HL-60 (cell line): ENCODE measurements at regions not wholly inside any gene's neighbourhood (a gene's known extent, or its start where the extent isn't known, plus 50 kb on each side); places are given as distances from the start of the nearest gene placed in this dataset.
"Not testable (repeated sequence)": the region's sequence is repeated elsewhere in the genome, so short reads cannot be mapped to it uniquely, and the experiment has no call there.

Experiments
- GABPA ChIP-seq: IDR thresholded peaks from 2 replicates; pipeline ENCODE4 v1.6.1; 2012; ENCODE audit warnings: low read depth
- POLR2AphosphoS5 ChIP-seq: IDR thresholded peaks from 2 replicates; pipeline ENCODE4 v1.6.1; 2012; ENCODE audit warnings: low read depth
- REST ChIP-seq: IDR thresholded peaks from 2 replicates; pipeline ENCODE4 v1.6.1; 2012; ENCODE audit warnings: low read depth; ENCODE audit not compliant: insufficient replicate concordance
- TF ChIP-seq, protein P1 (sequence below): IDR thresholded peaks from one replicate; pipeline ENCODE4 v1.5.1; 2011; ENCODE audit warnings: low read length, control low read depth, inconsistent platforms; ENCODE audit not compliant: insufficient read depth

GRCh38 chr17:73919033-73919432, 274.8 kb upstream of the SDK2 start:
- not testable (repeated sequence) for TF ChIP-seq REST, POLR2AphosphoS5, GABPA
- TF ChIP-seq, protein P1, sequence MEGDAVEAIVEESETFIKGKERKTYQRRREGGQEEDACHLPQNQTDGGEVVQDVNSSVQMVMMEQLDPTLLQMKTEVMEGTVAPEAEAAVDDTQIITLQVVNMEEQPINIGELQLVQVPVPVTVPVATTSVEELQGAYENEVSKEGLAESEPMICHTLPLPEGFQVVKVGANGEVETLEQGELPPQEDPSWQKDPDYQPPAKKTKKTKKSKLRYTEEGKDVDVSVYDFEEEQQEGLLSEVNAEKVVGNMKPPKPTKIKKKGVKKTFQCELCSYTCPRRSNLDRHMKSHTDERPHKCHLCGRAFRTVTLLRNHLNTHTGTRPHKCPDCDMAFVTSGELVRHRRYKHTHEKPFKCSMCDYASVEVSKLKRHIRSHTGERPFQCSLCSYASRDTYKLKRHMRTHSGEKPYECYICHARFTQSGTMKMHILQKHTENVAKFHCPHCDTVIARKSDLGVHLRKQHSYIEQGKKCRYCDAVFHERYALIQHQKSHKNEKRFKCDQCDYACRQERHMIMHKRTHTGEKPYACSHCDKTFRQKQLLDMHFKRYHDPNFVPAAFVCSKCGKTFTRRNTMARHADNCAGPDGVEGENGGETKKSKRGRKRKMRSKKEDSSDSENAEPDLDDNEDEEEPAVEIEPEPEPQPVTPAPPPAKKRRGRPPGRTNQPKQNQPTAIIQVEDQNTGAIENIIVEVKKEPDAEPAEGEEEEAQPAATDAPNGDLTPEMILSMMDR: not testable (repeated sequence)
